ENCODE measurements at regions not wholly inside any gene's neighbourhood (a gene's known extent, or its start where the extent isn't known, plus 50 kb on each side); places are given as distances from the start of the nearest gene placed in this dataset.
"Not testable (repeated sequence)": the region's sequence is repeated elsewhere in the genome, so short reads cannot be mapped to it uniquely, and the experiment has no call there.

- TF ChIP-seq, protein P1, sequence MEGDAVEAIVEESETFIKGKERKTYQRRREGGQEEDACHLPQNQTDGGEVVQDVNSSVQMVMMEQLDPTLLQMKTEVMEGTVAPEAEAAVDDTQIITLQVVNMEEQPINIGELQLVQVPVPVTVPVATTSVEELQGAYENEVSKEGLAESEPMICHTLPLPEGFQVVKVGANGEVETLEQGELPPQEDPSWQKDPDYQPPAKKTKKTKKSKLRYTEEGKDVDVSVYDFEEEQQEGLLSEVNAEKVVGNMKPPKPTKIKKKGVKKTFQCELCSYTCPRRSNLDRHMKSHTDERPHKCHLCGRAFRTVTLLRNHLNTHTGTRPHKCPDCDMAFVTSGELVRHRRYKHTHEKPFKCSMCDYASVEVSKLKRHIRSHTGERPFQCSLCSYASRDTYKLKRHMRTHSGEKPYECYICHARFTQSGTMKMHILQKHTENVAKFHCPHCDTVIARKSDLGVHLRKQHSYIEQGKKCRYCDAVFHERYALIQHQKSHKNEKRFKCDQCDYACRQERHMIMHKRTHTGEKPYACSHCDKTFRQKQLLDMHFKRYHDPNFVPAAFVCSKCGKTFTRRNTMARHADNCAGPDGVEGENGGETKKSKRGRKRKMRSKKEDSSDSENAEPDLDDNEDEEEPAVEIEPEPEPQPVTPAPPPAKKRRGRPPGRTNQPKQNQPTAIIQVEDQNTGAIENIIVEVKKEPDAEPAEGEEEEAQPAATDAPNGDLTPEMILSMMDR (conservative IDR thresholded peaks at IDR 0.05; ENCODE audit: low read length): not testable (repeated sequence)
- not testable (repeated sequence) for TF ChIP-seq EZH2phosphoT487 (IDR thresholded peaks at IDR 0.05; ENCODE audit: borderline replicate concordance)
These were observed 153.2 kb downstream of the KBTBD2 start for GRCh38 chr7:32738390-32738789.

Measured in Loucy (cell line).